ENCODE measurements at regions not wholly inside any gene's neighbourhood (a gene's known extent, or its start where the extent isn't known, plus 50 kb on each side); places are given as distances from the start of the nearest gene placed in this dataset.

- Mint-ChIP-seq H3K36me3 (ENCODE audit: unreplicated experiment) (no peaks in the 10 kb centered on the region), H3K9me3 (ENCODE audit: unreplicated experiment) (no peaks in the 10 kb centered on the region), H3K4me1 (ENCODE audit: low read depth, unreplicated experiment) (no peaks in the 10 kb centered on the region), H3K4me3 (ENCODE audit: unreplicated experiment) (no peak overlapping the region), H3K27ac (ENCODE audit: unreplicated experiment) (no peak overlapping the region), H3K27me3 (ENCODE audit: unreplicated experiment) (no peaks in the 10 kb centered on the region)
- no peak for DNase-seq
- TF ChIP-seq CTCF (IDR thresholded peaks at IDR 0.05; ENCODE audit: partially characterized antibody, unreplicated experiment) = no peak
These were observed 183.8 kb upstream of the GSC start for GRCh38 chr14:94953541-94954260.

GRCh38 chr14:94952097-94952496, 182.2 kb upstream of the GSC start:
- Mint-ChIP-seq H3K36me3 (ENCODE audit: unreplicated experiment) (peaks cover 5% of the 10 kb centered on the region), H3K4me1 (ENCODE audit: low read depth, unreplicated experiment) (no peaks in the 10 kb centered on the region), H3K4me3 (ENCODE audit: unreplicated experiment) (no peak overlapping the region), H3K27me3 (ENCODE audit: unreplicated experiment) (peaks cover 2% of the 10 kb centered on the region), H3K9me3 (ENCODE audit: unreplicated experiment) (no peaks in the 10 kb centered on the region), H3K27ac (ENCODE audit: unreplicated experiment) (no peak overlapping the region)
- no peak for TF ChIP-seq CTCF (IDR thresholded peaks at IDR 0.05; ENCODE audit: partially characterized antibody, unreplicated experiment)
- no peak for DNase-seq

- no peaks in the 10 kb centered on the region for H3K9me3 Mint-ChIP-seq (ENCODE audit: unreplicated experiment)
- peaks cover 7% of the 10 kb centered on the region for H3K27me3 Mint-ChIP-seq (ENCODE audit: unreplicated experiment)
- no peak for TF ChIP-seq CTCF (IDR thresholded peaks at IDR 0.05; ENCODE audit: partially characterized antibody, unreplicated experiment)
- H3K27ac Mint-ChIP-seq (ENCODE audit: unreplicated experiment) = no peak overlapping the region
- peaks cover 5% of the 10 kb centered on the region for H3K36me3 Mint-ChIP-seq (ENCODE audit: unreplicated experiment)
- H3K4me3 Mint-ChIP-seq (ENCODE audit: unreplicated experiment) = no peak overlapping the region
- no peak for DNase-seq
- no peaks in the 10 kb centered on the region for H3K4me1 Mint-ChIP-seq (ENCODE audit: low read depth, unreplicated experiment)
These were observed 176.3 kb upstream of the GSC start for GRCh38 chr14:94946244-94946643.

- DNase-seq = no peak
- H3K4me3 Mint-ChIP-seq (ENCODE audit: unreplicated experiment) = no peak overlapping the region
- no peak overlapping the region for H3K27ac Mint-ChIP-seq (ENCODE audit: unreplicated experiment)
- H3K4me1 Mint-ChIP-seq (ENCODE audit: low read depth, unreplicated experiment) = no peaks in the 10 kb centered on the region
- peaks cover 7% of the 10 kb centered on the region for H3K27me3 Mint-ChIP-seq (ENCODE audit: unreplicated experiment)
- no peak for TF ChIP-seq CTCF (IDR thresholded peaks at IDR 0.05; ENCODE audit: partially characterized antibody, unreplicated experiment)
- no peaks in the 10 kb centered on the region for H3K9me3 Mint-ChIP-seq (ENCODE audit: unreplicated experiment)
- H3K36me3 Mint-ChIP-seq (ENCODE audit: unreplicated experiment) = peaks cover 5% of the 10 kb centered on the region
These were observed 175.7 kb upstream of the GSC start for GRCh38 chr14:94945615-94946014.

- Mint-ChIP-seq H3K4me1 (ENCODE audit: low read depth, unreplicated experiment) (no peaks in the 10 kb centered on the region), H3K27ac (ENCODE audit: unreplicated experiment) (no peak overlapping the region), H3K36me3 (ENCODE audit: unreplicated experiment) (peaks cover 5% of the 10 kb centered on the region), H3K9me3 (ENCODE audit: unreplicated experiment) (no peaks in the 10 kb centered on the region), H3K4me3 (ENCODE audit: unreplicated experiment) (no peak overlapping the region), H3K27me3 (ENCODE audit: unreplicated experiment) (peaks cover 7% of the 10 kb centered on the region)
- no peak for TF ChIP-seq CTCF (IDR thresholded peaks at IDR 0.05; ENCODE audit: partially characterized antibody, unreplicated experiment)
- no peak for DNase-seq
These were observed 174.8 kb upstream of the GSC start for GRCh38 chr14:94944636-94945258.

Measured in glutamatergic neuron (in vitro differentiated cells).